NT2/D1 (cell line): ENCODE measurements at regions not wholly inside any gene's neighbourhood (a gene's known extent, or its start where the extent isn't known, plus 50 kb on each side); places are given as distances from the start of the nearest gene placed in this dataset.

ENCODE experiments used
- DNase-seq: peaks from one replicate; pipeline ENCODE4 v3.0.0-alpha.2; 2011; ENCODE audit warnings: low read depth, low spot score
- H3K27me3 ChIP-seq: 2 replicates; pipeline ENCODE4 v1.6.0; 2011; ENCODE audit warnings: mild to moderate bottlenecking; ENCODE audit not compliant: insufficient read length, insufficient read depth
- H3K36me3 ChIP-seq: 2 replicates; pipeline ENCODE4 v1.6.1; 2011; ENCODE audit warnings: mild to moderate bottlenecking, low read length, mixed read lengths; ENCODE audit not compliant: insufficient read depth, insufficient read length
- H3K4me1 ChIP-seq: 2 replicates; pipeline ENCODE4 v1.5.1; 2011; ENCODE audit not compliant: insufficient read depth, insufficient read length
- H3K4me3 ChIP-seq: 2 replicates; pipeline ENCODE4 v1.5.1; 2011; ENCODE audit warnings: low read depth; ENCODE audit not compliant: insufficient read length
- H3K9ac ChIP-seq: 2 replicates; pipeline ENCODE4 v1.6.0; 2011; ENCODE audit warnings: low read depth; ENCODE audit not compliant: insufficient read length
- H3K9me3 ChIP-seq: 2 replicates; pipeline ENCODE4 v1.5.1; 2011; ENCODE audit warnings: mild to moderate bottlenecking, low read length; ENCODE audit not compliant: insufficient read depth
- SUZ12 ChIP-seq: IDR thresholded peaks from 2 replicates; pipeline ENCODE4 v1.6.1; 2011; ENCODE audit not compliant: insufficient read length, insufficient read depth; ENCODE audit errors: extremely low read depth
- YY1 ChIP-seq: IDR thresholded peaks from 2 replicates; pipeline ENCODE4 v1.6.1; 2011; ENCODE audit not compliant: insufficient read length, insufficient read depth
- ZNF274 ChIP-seq: IDR thresholded peaks from 2 replicates; pipeline ENCODE4 v1.6.1; 2011; ENCODE audit warnings: mild to moderate bottlenecking, low read depth, low read length

- no peaks in the 10 kb centered on the region for H3K27me3 ChIP-seq
- peaks cover 12% of the 10 kb centered on the region for H3K9me3 ChIP-seq
- H3K36me3 ChIP-seq, result no peaks in the 10 kb centered on the region
- no peak overlapping the region for H3K4me3 ChIP-seq
- DNase-seq, result no peak
- H3K9ac ChIP-seq, result no peak overlapping the region
- H3K4me1 ChIP-seq, result no peaks in the 10 kb centered on the region
- TF ChIP-seq YY1 (no peak), SUZ12 (no peak), ZNF274 (no peak)
These were observed 166.6 kb upstream of the GAS1 start for GRCh38 chr9:87113874-87114273.

- Histone ChIP-seq H3K4me1 (no peaks in the 10 kb centered on the region), H3K9me3 (peaks cover 8% of the 10 kb centered on the region), H3K27me3 (no peaks in the 10 kb centered on the region), H3K4me3 (no peak overlapping the region), H3K36me3 (no peaks in the 10 kb centered on the region), H3K9ac (no peak overlapping the region)
- TF ChIP-seq YY1 (no peak), SUZ12 (no peak), ZNF274 (no peak)
- no peak for DNase-seq
These were observed 168.5 kb upstream of the GAS1 start for GRCh38 chr9:87115785-87116184.

- H3K9me3 ChIP-seq, result 0 out of 2 replicates have a peak, but pooled peaks cover under 1% of the 10 kb centered on the region
- H3K9ac ChIP-seq, result no peak overlapping the region
- no peaks in the 10 kb centered on the region for H3K36me3 ChIP-seq
- no peak overlapping the region for H3K4me3 ChIP-seq
- no peaks in the 10 kb centered on the region for H3K4me1 ChIP-seq
- H3K27me3 ChIP-seq, result no peaks in the 10 kb centered on the region
- DNase-seq, result no peak
- TF ChIP-seq ZNF274, result no peak
- TF ChIP-seq YY1, result no peak
- no peak for TF ChIP-seq SUZ12
These were observed 169.2 kb upstream of the GAS1 start for GRCh38 chr9:87116492-87116891.

- H3K9ac ChIP-seq, result no peak overlapping the region
- no peak for DNase-seq
- no peak overlapping the region for H3K4me3 ChIP-seq
- TF ChIP-seq ZNF274 (no peak), SUZ12 (no peak), YY1 (no peak)
- no peaks in the 10 kb centered on the region for H3K9me3 ChIP-seq
- no peaks in the 10 kb centered on the region for H3K36me3 ChIP-seq
- H3K27me3 ChIP-seq, result no peaks in the 10 kb centered on the region
- no peaks in the 10 kb centered on the region for H3K4me1 ChIP-seq
These were observed 171.3 kb upstream of the GAS1 start for GRCh38 chr9:87118594-87118993.

GRCh38 chr9:87119328-87119881, 172.1 kb upstream of the GAS1 start:
- no peaks in the 10 kb centered on the region for H3K27me3 ChIP-seq
- DNase-seq, result no peak
- H3K9me3 ChIP-seq, result no peaks in the 10 kb centered on the region
- no peak overlapping the region for H3K9ac ChIP-seq
- H3K4me3 ChIP-seq, result no peak overlapping the region
- H3K36me3 ChIP-seq, result no peaks in the 10 kb centered on the region
- TF ChIP-seq YY1 (no peak), ZNF274 (no peak), SUZ12 (no peak)
- no peaks in the 10 kb centered on the region for H3K4me1 ChIP-seq

- no peaks in the 10 kb centered on the region for H3K9me3 ChIP-seq
- no peak overlapping the region for H3K4me3 ChIP-seq
- no peaks in the 10 kb centered on the region for H3K27me3 ChIP-seq
- TF ChIP-seq SUZ12 (no peak), YY1 (no peak), ZNF274 (no peak)
- no peaks in the 10 kb centered on the region for H3K36me3 ChIP-seq
- no peaks in the 10 kb centered on the region for H3K4me1 ChIP-seq
- no peak overlapping the region for H3K9ac ChIP-seq
- no peak for DNase-seq
These were observed 173.3 kb upstream of the GAS1 start for GRCh38 chr9:87120610-87121009.

GRCh38 chr9:87122947-87123685, 175.8 kb upstream of the GAS1 start:
- no peaks in the 10 kb centered on the region for H3K9me3 ChIP-seq
- DNase-seq, result no peak
- H3K27me3 ChIP-seq, result no peaks in the 10 kb centered on the region
- H3K36me3 ChIP-seq, result no peaks in the 10 kb centered on the region
- TF ChIP-seq ZNF274 (no peak), SUZ12 (no peak)
- H3K4me3 ChIP-seq, result no peak overlapping the region
- H3K4me1 ChIP-seq, result no peaks in the 10 kb centered on the region
- H3K9ac ChIP-seq, result no peak overlapping the region
